Fibroblast of pulmonary artery (primary cell): ENCODE measurements at regions not wholly inside any gene's neighbourhood (a gene's known extent, or its start where the extent isn't known, plus 50 kb on each side); places are given as distances from the start of the nearest gene placed in this dataset.
"Not testable (repeated sequence)": the region's sequence is repeated elsewhere in the genome, so short reads cannot be mapped to it uniquely, and the experiment has no call there.

ENCODE experiments used
- DNase-seq: peaks from one replicate; pipeline ENCODE4 v3.0.0-alpha.2; 2010; ENCODE audit warnings: low read depth
- H3K4me3 ChIP-seq: replicated peaks from 2 replicates; pipeline ENCODE4 v1.5.1; 2011; ENCODE audit warnings: low read depth, mild to moderate bottlenecking, control low read depth, low read length, moderate library complexity
- CTCF ChIP-seq: IDR thresholded peaks from 2 replicates; pipeline ENCODE4 v1.5.1; 2011; ENCODE audit warnings: mild to moderate bottlenecking, control low read depth, low read length, inconsistent platforms; ENCODE audit errors: missing control alignments

- TF ChIP-seq CTCF, result no peak
- no peak for DNase-seq
- no peak overlapping the region for H3K4me3 ChIP-seq
Measured at GRCh38 chr5:100401149-100401548, 134.0 kb upstream of the FAM174A start.

- not testable (repeated sequence) for DNase-seq, H3K4me3 ChIP-seq
Measured at GRCh38 chr5:100398815-100399214, 136.4 kb upstream of the FAM174A start.

GRCh38 chr5:100379254-100379858, 155.8 kb upstream of the FAM174A start:
- H3K4me3 ChIP-seq, DNase-seq: not testable (repeated sequence)

GRCh38 chr5:100364757-100365478, 170.3 kb upstream of the FAM174A start:
- not testable (repeated sequence) for H3K4me3 ChIP-seq, DNase-seq

- not testable (repeated sequence) for H3K4me3 ChIP-seq, DNase-seq
Measured at GRCh38 chr5:100364343-100364742, 170.8 kb upstream of the FAM174A start.

- not testable (repeated sequence) for H3K4me3 ChIP-seq, DNase-seq
Measured at GRCh38 chr5:100359998-100360397, 175.2 kb upstream of the FAM174A start.

- not testable (repeated sequence) for H3K4me3 ChIP-seq, DNase-seq
Measured at GRCh38 chr5:100346269-100346668, 188.9 kb upstream of the FAM174A start.

- DNase-seq, H3K4me3 ChIP-seq: not testable (repeated sequence)
Measured at GRCh38 chr5:100341485-100341884, 193.7 kb upstream of the FAM174A start.

- DNase-seq, result no peak
- TF ChIP-seq CTCF, result no peak
- no peak overlapping the region for H3K4me3 ChIP-seq
Measured at GRCh38 chr5:100322483-100322882, 212.7 kb upstream of the FAM174A start.

- no peak for TF ChIP-seq CTCF
- no peak for DNase-seq
- no peak overlapping the region for H3K4me3 ChIP-seq
Measured at GRCh38 chr5:100319885-100320284, 215.3 kb upstream of the FAM174A start.

- no peak for DNase-seq
- no peak for TF ChIP-seq CTCF
- no peak overlapping the region for H3K4me3 ChIP-seq
Measured at GRCh38 chr5:100313657-100314056, 221.5 kb upstream of the FAM174A start.
